ENCODE measurements at regions not wholly inside any gene's neighbourhood (a gene's known extent, or its start where the extent isn't known, plus 50 kb on each side); places are given as distances from the start of the nearest gene placed in this dataset.

DNA sequence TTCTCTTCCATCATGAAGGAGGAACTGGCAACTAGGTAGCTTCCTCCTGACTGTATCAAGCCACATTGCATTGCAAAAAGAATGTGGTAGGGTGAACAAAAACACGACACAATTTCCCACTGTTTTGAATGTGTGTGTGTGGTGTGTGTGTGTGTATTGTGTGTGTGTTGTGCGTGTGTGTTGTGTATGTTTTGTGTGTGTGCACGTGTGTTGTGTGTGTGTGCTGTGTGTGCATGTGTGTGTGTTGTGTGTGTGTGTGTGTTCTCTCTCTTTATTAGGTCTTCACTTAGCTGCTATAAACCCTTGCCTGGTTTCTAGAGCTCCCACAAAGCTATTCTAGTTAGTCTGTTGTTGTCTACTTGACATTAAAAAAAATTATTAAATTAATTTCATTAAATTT, 550.0 kb upstream of the GYPC start:
- TF ChIP-seq POLR2A (IDR thresholded peaks at IDR 0.05) = no peak
- TF ChIP-seq, protein P1, sequence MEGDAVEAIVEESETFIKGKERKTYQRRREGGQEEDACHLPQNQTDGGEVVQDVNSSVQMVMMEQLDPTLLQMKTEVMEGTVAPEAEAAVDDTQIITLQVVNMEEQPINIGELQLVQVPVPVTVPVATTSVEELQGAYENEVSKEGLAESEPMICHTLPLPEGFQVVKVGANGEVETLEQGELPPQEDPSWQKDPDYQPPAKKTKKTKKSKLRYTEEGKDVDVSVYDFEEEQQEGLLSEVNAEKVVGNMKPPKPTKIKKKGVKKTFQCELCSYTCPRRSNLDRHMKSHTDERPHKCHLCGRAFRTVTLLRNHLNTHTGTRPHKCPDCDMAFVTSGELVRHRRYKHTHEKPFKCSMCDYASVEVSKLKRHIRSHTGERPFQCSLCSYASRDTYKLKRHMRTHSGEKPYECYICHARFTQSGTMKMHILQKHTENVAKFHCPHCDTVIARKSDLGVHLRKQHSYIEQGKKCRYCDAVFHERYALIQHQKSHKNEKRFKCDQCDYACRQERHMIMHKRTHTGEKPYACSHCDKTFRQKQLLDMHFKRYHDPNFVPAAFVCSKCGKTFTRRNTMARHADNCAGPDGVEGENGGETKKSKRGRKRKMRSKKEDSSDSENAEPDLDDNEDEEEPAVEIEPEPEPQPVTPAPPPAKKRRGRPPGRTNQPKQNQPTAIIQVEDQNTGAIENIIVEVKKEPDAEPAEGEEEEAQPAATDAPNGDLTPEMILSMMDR (IDR thresholded peaks at IDR 0.05 in 4 of 5, conservative IDR thresholded peaks at IDR 0.05 in 1 of 5) = no peak
- Histone ChIP-seq H3K36me3 (no peaks in the 10 kb centered on the region), H3K27ac (no peak overlapping the region), H3K9me3 (no peaks in the 10 kb centered on the region), H3K4me1 (no peaks in the 10 kb centered on the region), H3K4me3 (no peak overlapping the region), H3K27me3 (no peaks in the 10 kb centered on the region)
- intact Hi-C loops (cut with DNase I; ENCODE audit: low total_unique reads) (no loop called here), in situ Hi-C loops (cut with MboI; ENCODE audit: low sequenced_read_pairs in 4 of 4) (no loop called here)
- ATAC-seq = no peak
- no peak for DNase-seq

DNA sequence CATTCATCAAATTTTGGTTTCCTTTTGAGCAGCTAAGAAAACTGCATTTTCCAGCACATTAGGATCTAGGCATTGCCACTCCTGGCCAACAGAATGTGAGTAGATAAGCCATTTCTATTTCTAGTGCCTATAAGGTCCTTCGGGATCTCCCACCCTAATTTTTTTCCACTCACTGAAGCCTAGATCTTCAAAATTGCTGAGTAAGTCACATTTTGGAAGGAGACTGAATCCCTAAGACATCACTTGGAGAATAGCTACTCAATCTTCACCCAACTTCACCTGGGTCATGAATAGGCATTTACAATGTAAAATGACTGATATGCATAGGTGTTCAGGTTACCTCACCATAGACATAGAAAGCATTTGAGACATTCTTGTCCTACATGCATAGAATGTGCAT, 548.1 kb upstream of the GYPC start:
- DNase-seq (no peak), ATAC-seq (no peak)
- intact Hi-C loops (cut with DNase I; ENCODE audit: low total_unique reads) (no loop called here), in situ Hi-C loops (cut with MboI; ENCODE audit: low sequenced_read_pairs in 4 of 4) (no loop called here)
- TF ChIP-seq, protein P1 (IDR thresholded peaks at IDR 0.05 in 4 of 5, conservative IDR thresholded peaks at IDR 0.05 in 1 of 5) = no peak
- no peak for TF ChIP-seq POLR2A (IDR thresholded peaks at IDR 0.05)
- Histone ChIP-seq H3K27ac (no peak overlapping the region), H3K4me3 (no peak overlapping the region), H3K36me3 (no peaks in the 10 kb centered on the region), H3K27me3 (no peaks in the 10 kb centered on the region), H3K4me1 (no peaks in the 10 kb centered on the region), H3K9me3 (no peaks in the 10 kb centered on the region)

DNA sequence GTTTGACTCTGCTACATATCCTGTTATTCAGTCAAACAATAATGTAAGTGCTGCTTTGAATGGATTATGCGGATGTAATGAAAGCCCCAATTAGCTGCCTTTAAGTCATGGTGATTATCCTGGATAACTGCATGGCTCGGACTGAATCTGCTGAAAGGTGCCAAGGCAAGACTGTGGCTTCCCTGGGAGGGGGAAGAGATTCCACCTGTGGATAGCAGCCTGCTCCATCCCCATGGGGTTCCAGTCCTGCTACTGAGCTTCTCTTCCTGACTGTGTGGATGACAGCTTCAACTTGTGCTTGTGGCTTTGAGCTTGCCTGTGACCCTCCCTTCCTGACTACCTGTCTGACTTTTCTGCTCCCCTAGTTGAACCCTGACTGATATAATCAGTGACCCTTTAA, 540.0 kb upstream of the GYPC start:
- in situ Hi-C loops (cut with MboI; ENCODE audit: low sequenced_read_pairs in 4 of 4) = no loop called here
- Histone ChIP-seq H3K9me3 (no peaks in the 10 kb centered on the region), H3K27me3 (no peaks in the 10 kb centered on the region), H3K4me3 (no peak overlapping the region), H3K36me3 (no peaks in the 10 kb centered on the region), H3K4me1 (no peaks in the 10 kb centered on the region), H3K27ac (no peak overlapping the region)
- intact Hi-C loops (cut with DNase I; ENCODE audit: low total_unique reads) = no loop called here
- no peak for ATAC-seq
- TF ChIP-seq POLR2A (IDR thresholded peaks at IDR 0.05) = no peak
- TF ChIP-seq, protein P1 (IDR thresholded peaks at IDR 0.05 in 4 of 5, conservative IDR thresholded peaks at IDR 0.05 in 1 of 5) = no peak
- no peak for DNase-seq

DNA sequence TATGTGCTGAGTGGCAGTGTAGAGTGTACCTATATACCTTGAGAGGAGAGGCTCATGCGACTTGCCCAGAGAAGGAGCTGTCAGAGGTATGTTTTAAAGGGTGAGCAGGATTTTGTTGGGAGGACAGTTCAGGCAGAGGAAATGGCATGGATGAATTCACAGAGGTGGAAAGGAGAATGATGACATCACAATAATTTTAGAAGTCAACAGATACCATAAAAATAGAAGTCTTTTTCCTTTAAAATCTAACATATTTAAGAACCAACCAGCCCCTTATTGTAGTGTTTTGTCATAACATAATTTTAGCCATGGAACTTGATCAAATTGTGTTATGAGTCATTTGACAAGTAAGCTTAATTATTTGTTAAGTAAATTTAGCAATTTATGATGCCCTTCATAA, 538.1 kb upstream of the GYPC start:
- ATAC-seq = no peak

DNA sequence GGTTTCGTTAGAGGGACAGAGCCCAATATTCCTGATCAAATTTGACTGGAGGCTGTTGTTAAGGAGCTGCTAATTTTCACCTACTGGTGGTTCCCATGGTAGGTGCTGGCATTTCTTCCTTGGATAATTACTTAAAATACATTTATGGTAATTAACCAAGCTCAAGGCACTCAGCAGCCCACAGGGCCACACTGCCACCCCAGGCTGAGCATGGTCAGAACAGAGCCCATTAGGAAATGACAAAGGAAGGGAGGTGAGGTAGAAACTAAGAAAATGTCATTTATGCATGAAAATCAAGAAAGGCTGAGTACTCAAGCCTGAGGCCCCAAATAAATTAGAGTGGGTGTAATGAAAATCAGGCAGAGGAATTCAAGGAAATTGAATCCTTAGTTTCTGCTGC, 510.2 kb upstream of the GYPC start:
- no peaks in the 10 kb centered on the region for H3K4me1 ChIP-seq
- in situ Hi-C loops (cut with MboI; ENCODE audit: low sequenced_read_pairs in 4 of 4) = no loop called here
- H3K4me3 ChIP-seq = no peak overlapping the region
- TF ChIP-seq, protein P1 (IDR thresholded peaks at IDR 0.05 in 4 of 5, conservative IDR thresholded peaks at IDR 0.05 in 1 of 5) = no peak
- no peak for TF ChIP-seq POLR2A (IDR thresholded peaks at IDR 0.05)
- ATAC-seq (no peak), DNase-seq (no peak)
- no peaks in the 10 kb centered on the region for H3K36me3 ChIP-seq
- intact Hi-C loops (cut with DNase I; ENCODE audit: low total_unique reads) = no loop called here
- H3K27me3 ChIP-seq = no peaks in the 10 kb centered on the region
- H3K9me3 ChIP-seq = no peaks in the 10 kb centered on the region
- no peak overlapping the region for H3K27ac ChIP-seq

More for the DNA sequence above, 538.1 kb upstream of the GYPC start:
- Histone ChIP-seq H3K27ac (no peak overlapping the region), H3K36me3 (no peaks in the 10 kb centered on the region), H3K27me3 (no peaks in the 10 kb centered on the region), H3K4me3 (no peak overlapping the region), H3K4me1 (no peaks in the 10 kb centered on the region), H3K9me3 (no peaks in the 10 kb centered on the region)
- in situ Hi-C loops (cut with MboI; ENCODE audit: low sequenced_read_pairs in 4 of 4) = no loop called here
- no peak for DNase-seq
- TF ChIP-seq, protein P1 (IDR thresholded peaks at IDR 0.05 in 4 of 5, conservative IDR thresholded peaks at IDR 0.05 in 1 of 5) = no peak
- no peak for TF ChIP-seq POLR2A (IDR thresholded peaks at IDR 0.05)
- intact Hi-C loops (cut with DNase I; ENCODE audit: low total_unique reads) = no loop called here

All from gastrocnemius medialis (tissue), 4 donors.